Lower leg skin (tissue), 4 donors: ENCODE measurements at regions not wholly inside any gene's neighbourhood (a gene's known extent, or its start where the extent isn't known, plus 50 kb on each side); places are given as distances from the start of the nearest gene placed in this dataset.

Experiments used
- DNase-seq, 2 donors: peaks; one replicate each; pipeline ENCODE4 v3.0.0-alpha.2; 2019; ENCODE audit warnings: low spot score in 2 of 2
- H3K4me3 ChIP-seq: fragments of 200-600 bp; sonication (generic); 2 replicates; pipeline ENCODE4 v1.5.1; 2017; ENCODE audit warnings: mild to moderate bottlenecking, low read depth; ENCODE audit not compliant: poor library complexity, severe bottlenecking
- POLR2A ChIP-seq, 2 donors: fragments of 450-650 bp; IDR thresholded peaks; one replicate each; pipeline ENCODE4 v1.6.1; 2016 to 2017; ENCODE audit warnings: antibody characterized with exemption in 2 of 2, mild to moderate bottlenecking in 1 of 2, moderate library complexity in 1 of 2
- WGBS, 2 donors: methylation state at CpG; one replicate each; pipeline ENCODE4 v1.1.5; 2018; 5-methylcytosine and 5-hydroxymethylcytosine counted together
- intact Hi-C: fragments of 100-400 bp; cut with DNase I; formaldehyde crosslinking; loops from one replicate; pipeline ENCODE4 v1.15.0; 2023; ENCODE audit warnings: low total_unique reads
- TF ChIP-seq, protein P1 (sequence below), 3 donors: fragments of 450-650 bp; IDR thresholded peaks; one replicate each; pipeline ENCODE4 v1.5.1; 2016; ENCODE audit warnings: antibody characterized with exemption in 3 of 3, mild to moderate bottlenecking in 3 of 3, moderate library complexity in 2 of 3

DNA sequence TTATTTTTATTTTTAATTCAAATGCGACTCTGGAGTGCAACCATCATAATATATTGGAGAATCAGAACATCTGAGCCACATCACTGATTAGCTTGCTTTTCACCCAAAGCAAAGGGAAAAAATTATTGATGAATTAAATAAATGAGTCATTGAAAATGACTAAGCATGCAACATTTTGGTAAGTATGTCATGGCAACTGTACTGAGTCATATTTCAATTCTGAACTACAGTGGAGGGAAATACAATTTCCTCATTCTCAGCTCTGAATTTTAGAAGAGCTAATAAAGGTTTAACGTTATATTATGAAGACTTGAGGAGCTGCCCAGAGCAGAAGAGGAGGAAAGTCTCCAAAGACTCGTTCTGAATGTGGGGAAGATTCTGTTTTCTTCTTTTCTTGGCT is 89.6 kb upstream of the CCDC68 start:
- WGBS, 2 donors: 54 to 69% methylated on average over 3 of the region's 3 CpGs
- H3K4me3 ChIP-seq: no peak overlapping the region
- intact Hi-C loops: no loop called here
- DNase-seq: no peak
- TF ChIP-seq, protein P1, sequence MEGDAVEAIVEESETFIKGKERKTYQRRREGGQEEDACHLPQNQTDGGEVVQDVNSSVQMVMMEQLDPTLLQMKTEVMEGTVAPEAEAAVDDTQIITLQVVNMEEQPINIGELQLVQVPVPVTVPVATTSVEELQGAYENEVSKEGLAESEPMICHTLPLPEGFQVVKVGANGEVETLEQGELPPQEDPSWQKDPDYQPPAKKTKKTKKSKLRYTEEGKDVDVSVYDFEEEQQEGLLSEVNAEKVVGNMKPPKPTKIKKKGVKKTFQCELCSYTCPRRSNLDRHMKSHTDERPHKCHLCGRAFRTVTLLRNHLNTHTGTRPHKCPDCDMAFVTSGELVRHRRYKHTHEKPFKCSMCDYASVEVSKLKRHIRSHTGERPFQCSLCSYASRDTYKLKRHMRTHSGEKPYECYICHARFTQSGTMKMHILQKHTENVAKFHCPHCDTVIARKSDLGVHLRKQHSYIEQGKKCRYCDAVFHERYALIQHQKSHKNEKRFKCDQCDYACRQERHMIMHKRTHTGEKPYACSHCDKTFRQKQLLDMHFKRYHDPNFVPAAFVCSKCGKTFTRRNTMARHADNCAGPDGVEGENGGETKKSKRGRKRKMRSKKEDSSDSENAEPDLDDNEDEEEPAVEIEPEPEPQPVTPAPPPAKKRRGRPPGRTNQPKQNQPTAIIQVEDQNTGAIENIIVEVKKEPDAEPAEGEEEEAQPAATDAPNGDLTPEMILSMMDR (IDR thresholded peaks at IDR 0.05): no peak
- TF ChIP-seq POLR2A (IDR thresholded peaks at IDR 0.05): no peak

DNA sequence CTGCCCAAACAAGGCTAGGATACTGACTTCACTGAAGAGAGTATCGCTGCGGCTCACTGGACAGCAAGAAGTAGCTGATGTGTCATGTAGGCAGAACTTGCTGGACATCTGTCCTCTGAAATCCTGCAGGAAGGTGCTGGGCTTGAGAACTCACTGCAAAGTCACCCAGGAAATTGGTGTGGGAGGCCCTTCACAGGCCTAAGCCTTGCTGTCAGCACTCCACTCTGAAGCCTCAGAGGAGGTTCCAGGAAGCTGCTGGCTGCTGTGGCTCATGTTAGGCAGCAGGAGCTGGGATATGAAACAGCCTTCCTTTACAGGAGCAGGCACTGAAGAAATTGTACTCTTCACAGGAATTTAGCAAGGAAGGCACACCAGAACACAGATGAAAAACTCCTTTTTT is 88.3 kb upstream of the CCDC68 start:
- H3K4me3 ChIP-seq: no peak overlapping the region
- intact Hi-C loops: no loop called here
- WGBS, 2 donors: 96 to 100% methylated on average over 2 of the region's 2 CpGs
- no peak for TF ChIP-seq POLR2A (IDR thresholded peaks at IDR 0.05)
- TF ChIP-seq, protein P1 (IDR thresholded peaks at IDR 0.05): no peak
- no peak for DNase-seq

DNA sequence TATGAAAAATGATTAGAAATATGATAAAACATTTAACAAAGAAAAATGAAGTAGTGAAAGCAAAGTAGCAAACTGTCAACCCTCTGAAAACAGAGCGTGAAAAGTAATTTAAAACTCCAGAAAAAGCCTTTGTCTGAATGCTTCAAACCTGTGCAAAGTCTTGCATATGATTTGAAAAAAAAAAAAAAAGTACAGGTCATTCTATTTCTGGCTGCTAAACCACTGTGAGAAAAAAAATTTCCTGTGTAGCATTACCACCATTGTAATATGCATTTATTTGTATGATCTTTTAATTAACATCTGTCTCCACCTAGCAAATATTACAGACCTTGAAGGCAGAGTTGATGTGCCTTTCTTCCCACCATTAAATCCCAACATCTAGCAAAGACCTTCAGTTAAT is 82.1 kb upstream of the CCDC68 start:
- no peak for DNase-seq
- intact Hi-C loops: no loop called here
- WGBS, 2 donors: 76 to 90% methylated on average over 1 of the region's 1 CpG
- TF ChIP-seq, protein P1 (IDR thresholded peaks at IDR 0.05): no peak
- TF ChIP-seq POLR2A (IDR thresholded peaks at IDR 0.05): no peak
- H3K4me3 ChIP-seq: no peak overlapping the region

DNA sequence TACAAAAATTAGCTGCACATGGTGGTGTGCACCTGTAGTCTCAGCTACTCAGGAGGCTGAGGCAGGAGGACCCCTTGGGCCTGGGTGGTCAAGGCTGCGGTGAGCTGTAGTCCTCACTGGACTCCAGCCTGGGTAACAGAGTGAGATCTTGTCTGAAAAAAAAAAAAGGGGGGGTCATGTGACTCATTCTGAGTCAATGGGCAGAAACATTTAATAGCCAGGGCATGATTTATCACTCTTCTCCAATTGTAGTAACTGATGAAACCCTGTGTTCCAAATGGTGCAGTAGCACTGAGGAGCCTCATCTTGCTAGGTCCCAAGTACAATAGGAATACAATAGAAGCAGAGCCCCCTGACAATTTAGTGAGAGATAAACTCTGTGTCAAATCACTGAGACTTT is 78.9 kb upstream of the CCDC68 start:
- no peak for DNase-seq
- intact Hi-C loops: no loop called here
- H3K4me3 ChIP-seq: no peak overlapping the region
- TF ChIP-seq, protein P1 (IDR thresholded peaks at IDR 0.05): no peak
- no peak for TF ChIP-seq POLR2A (IDR thresholded peaks at IDR 0.05)
- 91 to 100% methylated on average over 1 of the region's 1 CpG for WGBS, 2 donors

DNA sequence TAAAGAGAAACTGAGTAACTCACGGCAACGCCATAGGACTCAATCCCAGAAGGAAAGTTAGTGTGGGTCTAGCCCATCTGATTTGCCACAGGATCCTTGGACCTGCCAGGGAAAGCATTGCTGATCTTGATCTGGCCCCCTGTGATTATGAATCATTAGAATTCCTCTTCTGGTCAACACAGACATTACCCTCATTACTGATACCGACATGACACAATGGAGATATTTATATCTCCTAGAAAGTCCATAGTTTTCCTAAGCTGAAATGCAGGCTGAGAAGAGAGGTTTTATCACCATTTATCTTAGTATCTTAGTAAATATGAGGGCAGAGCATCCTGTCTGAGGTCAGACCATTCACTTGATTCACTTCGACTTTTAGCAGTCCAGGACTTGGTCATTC is 75.5 kb upstream of the CCDC68 start:
- intact Hi-C loops: no loop called here
- no peak for DNase-seq
- 83 to 85% methylated on average over 4 of the region's 4 CpGs for WGBS, 2 donors
- no peak overlapping the region for H3K4me3 ChIP-seq
- no peak for TF ChIP-seq POLR2A (IDR thresholded peaks at IDR 0.05)
- TF ChIP-seq, protein P1 (IDR thresholded peaks at IDR 0.05): no peak

DNA sequence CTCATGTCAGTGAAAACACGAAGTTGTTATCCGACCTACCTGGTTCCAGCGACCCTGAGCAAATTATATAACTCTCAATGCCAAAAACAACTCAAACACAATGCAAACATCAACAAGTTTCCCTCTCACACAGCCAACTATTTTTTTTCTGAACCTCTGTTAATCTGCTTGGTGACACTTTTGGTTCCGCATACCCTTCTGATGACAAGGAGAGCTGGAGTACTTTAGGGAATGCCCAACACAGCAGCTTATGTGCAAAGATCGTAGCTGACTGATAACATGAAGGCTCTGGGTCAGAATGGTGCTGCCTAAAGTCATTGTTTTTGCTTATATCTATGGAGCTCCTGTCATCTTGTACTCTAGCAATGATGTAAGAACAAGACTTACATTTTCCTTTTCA is 72.7 kb upstream of the CCDC68 start:
- no peak for DNase-seq
- 63 to 71% methylated on average over 5 of the region's 5 CpGs for WGBS, 2 donors
- intact Hi-C loops: no loop called here
- TF ChIP-seq POLR2A (IDR thresholded peaks at IDR 0.05): no peak
- TF ChIP-seq, protein P1 (IDR thresholded peaks at IDR 0.05): no peak
- no peak overlapping the region for H3K4me3 ChIP-seq
